PC-9 (cell line): ENCODE measurements at regions not wholly inside any gene's neighbourhood (a gene's known extent, or its start where the extent isn't known, plus 50 kb on each side); places are given as distances from the start of the nearest gene placed in this dataset.

Experiments
- BruUV-seq: library from RNA; stranded (reverse); fragments of 400-500 nt; replicated peaks from 2 replicates; lab custom pipeline; 2021; lab: Mats Ljungman, UMichigan
- CTCF ChIA-PET: fragments of 300-600 bp; sonication (Branson Sonifier 250); formaldehyde crosslinking; loops from one replicate; lab custom pipeline; 2022; ENCODE audit warnings: antibody characterized with exemption; lab: Charles Lee
- POLR2A ChIA-PET: fragments of 300-600 bp; sonication (Branson Sonifier 250); formaldehyde crosslinking; loops from one replicate; lab custom pipeline; 2022; ENCODE audit warnings: antibody characterized with exemption; ENCODE audit not compliant: unreplicated experiment; lab: Charles Lee
- DNase-seq, 2 experiments: peaks; one replicate each; pipeline versions ENCODE4 v3.0.0 to v3.0.0-alpha.2; 2015 to 2022; ENCODE audit warnings: mixed read lengths in 1 of 2
- H2AFZ ChIP-seq: fragments of 200-600 bp; sonication (generic); 2 replicates; pipeline ENCODE4 v1.8.1; 2017; ENCODE audit warnings: antibody characterized with exemption
- H3F3A ChIP-seq: fragments of 200-600 bp; sonication (generic); 2 replicates; pipeline ENCODE4 v1.8.1; 2017; ENCODE audit warnings: antibody characterized with exemption, mild to moderate bottlenecking, low read depth; ENCODE audit not compliant: insufficient read depth
- H3K27ac ChIP-seq: fragments of 200-600 bp; sonication (generic); 2 replicates; pipeline ENCODE4 v1.6.1; 2016; ENCODE audit warnings: mixed run types
- H3K27me3 ChIP-seq: fragments of 200-600 bp; sonication (generic); 2 replicates; pipeline ENCODE4 v1.6.1; 2016; ENCODE audit warnings: low read depth, mixed run types; ENCODE audit not compliant: insufficient read depth
- H3K36me3 ChIP-seq: fragments of 200-600 bp; sonication (generic); 2 replicates; pipeline ENCODE4 v1.6.1; 2016; ENCODE audit warnings: low read depth, mixed run types
- H3K4me1 ChIP-seq: fragments of 200-600 bp; sonication (generic); replicated peaks from 2 replicates; pipeline ENCODE4 v1.6.1; 2016; ENCODE audit warnings: mixed run types; ENCODE audit not compliant: insufficient read depth
- H3K4me2 ChIP-seq: fragments of 200-600 bp; sonication (generic); 2 replicates; pipeline ENCODE4 v1.6.1; 2017; ENCODE audit warnings: mixed run types
- H3K4me3 ChIP-seq: fragments of 200-600 bp; sonication (generic); 2 replicates; pipeline ENCODE4 v1.6.1; 2016; ENCODE audit warnings: mixed run types
- H3K79me2 ChIP-seq: fragments of 200-600 bp; sonication (generic); 2 replicates; pipeline ENCODE4 v1.6.1; 2017; ENCODE audit warnings: low read depth, mixed run types
- H3K9me2 ChIP-seq: fragments of 200-600 bp; sonication (generic); 2 replicates; pipeline ENCODE4 v1.8.1; 2017; ENCODE audit warnings: mild to moderate bottlenecking; ENCODE audit not compliant: insufficient read depth
- H3K9me3 ChIP-seq: fragments of 200-600 bp; sonication (generic); 2 replicates; pipeline ENCODE4 v1.8.1; 2016; ENCODE audit warnings: low read depth; ENCODE audit not compliant: insufficient read depth
- H4K20me1 ChIP-seq: fragments of 200-600 bp; sonication (generic); 2 replicates; pipeline ENCODE4 v1.8.1; 2017; ENCODE audit not compliant: insufficient read depth
- CTCF ChIP-seq: fragments of 200-600 bp; sonication (generic); conservative IDR thresholded peaks from 2 replicates; pipeline ENCODE4 v1.6.1; 2017; ENCODE audit warnings: mixed run types, antibody characterized with exemption, mild to moderate bottlenecking, moderate library complexity
- EZH2 ChIP-seq: fragments of 200-600 bp; sonication (generic); IDR thresholded peaks from 2 replicates; pipeline ENCODE4 v1.8.0; 2017; ENCODE audit warnings: antibody characterized with exemption, low read depth
- intact Hi-C: fragments of 100-400 bp; cut with micrococcal nuclease; formaldehyde crosslinking; loops from one replicate; pipeline ENCODE4 v1.10.0; 2022; ENCODE audit not compliant: unreplicated experiment

GRCh38 chr9:7983490-7983889, 183.9 kb upstream of the DMAC1 start:
- intact Hi-C loops = no loop called here
- no peaks in the 10 kb centered on the region for H3K27me3 ChIP-seq
- POLR2A ChIA-PET = no interaction called here
- DNase-seq = no peak
- no peaks in the 10 kb centered on the region for H3K9me3 ChIP-seq
- H3K4me2 ChIP-seq = no peak overlapping the region
- no peaks in the 10 kb centered on the region for H3K79me2 ChIP-seq
- TF ChIP-seq CTCF = no peak
- TF ChIP-seq EZH2 = no peak
- no peak overlapping the region for H2AFZ ChIP-seq
- no peaks in the 10 kb centered on the region for H3K36me3 ChIP-seq
- no peak overlapping the region for H3K27ac ChIP-seq
- no peaks in the 10 kb centered on the region for H3K4me1 ChIP-seq
- no peaks in the 10 kb centered on the region for H3F3A ChIP-seq
- H4K20me1 ChIP-seq = no peaks in the 10 kb centered on the region
- H3K9me2 ChIP-seq = no peaks in the 10 kb centered on the region
- CTCF ChIA-PET = no interaction called here
- H3K4me3 ChIP-seq = no peak overlapping the region
- BruUV-seq = no TSS peak

- no peak overlapping the region for H2AFZ ChIP-seq
- no peak for DNase-seq
- ChIA-PET CTCF (no interaction called here), POLR2A (no interaction called here)
- no peak overlapping the region for H3K4me3 ChIP-seq
- no peak overlapping the region for H3K4me2 ChIP-seq
- no peaks in the 10 kb centered on the region for H3K9me3 ChIP-seq
- H3K4me1 ChIP-seq = no peaks in the 10 kb centered on the region
- no peaks in the 10 kb centered on the region for H3K79me2 ChIP-seq
- H3F3A ChIP-seq = no peaks in the 10 kb centered on the region
- H3K27ac ChIP-seq = no peak overlapping the region
- H3K36me3 ChIP-seq = no peaks in the 10 kb centered on the region
- no peaks in the 10 kb centered on the region for H3K27me3 ChIP-seq
- BruUV-seq = no TSS peak
- no peaks in the 10 kb centered on the region for H4K20me1 ChIP-seq
- intact Hi-C loops = no loop called here
- no peak for TF ChIP-seq CTCF
- TF ChIP-seq EZH2 = no peak
- no peaks in the 10 kb centered on the region for H3K9me2 ChIP-seq
Observed at GRCh38 chr9:7982907-7983306, 183.3 kb upstream of the DMAC1 start.

GRCh38 chr9:7980691-7981289, 181.2 kb upstream of the DMAC1 start:
- H2AFZ ChIP-seq = no peak overlapping the region
- no peaks in the 10 kb centered on the region for H3F3A ChIP-seq
- H4K20me1 ChIP-seq = no peaks in the 10 kb centered on the region
- no peak for DNase-seq
- CTCF ChIA-PET = no interaction called here
- intact Hi-C loops = no loop called here
- POLR2A ChIA-PET = no interaction called here
- no peaks in the 10 kb centered on the region for H3K36me3 ChIP-seq
- no peak overlapping the region for H3K27ac ChIP-seq
- H3K4me3 ChIP-seq = no peak overlapping the region
- BruUV-seq = no TSS peak
- H3K79me2 ChIP-seq = no peaks in the 10 kb centered on the region
- H3K27me3 ChIP-seq = no peaks in the 10 kb centered on the region
- no peak overlapping the region for H3K4me2 ChIP-seq
- H3K9me2 ChIP-seq = no peaks in the 10 kb centered on the region
- no peak for TF ChIP-seq CTCF
- no peak for TF ChIP-seq EZH2
- H3K9me3 ChIP-seq = no peaks in the 10 kb centered on the region
- no peaks in the 10 kb centered on the region for H3K4me1 ChIP-seq
